Panc1 (cell line): ENCODE measurements at regions not wholly inside any gene's neighbourhood (a gene's known extent, or its start where the extent isn't known, plus 50 kb on each side); places are given as distances from the start of the nearest gene placed in this dataset.
"Not testable (repeated sequence)": the region's sequence is repeated elsewhere in the genome, so short reads cannot be mapped to it uniquely, and the experiment has no call there.

Experiments
- ATAC-seq: fragments of 200-7000 bp; cut with Tn5 transposase; 2 replicates; pipeline ENCODE4 v1.9.1; 2020; ENCODE audit warnings: mild to moderate bottlenecking, moderate library complexity
- BruUV-seq: library from RNA; stranded (reverse); fragments of 400-500 nt; replicated peaks from 2 replicates; lab custom pipeline; 2021; lab: Mats Ljungman, UMichigan
- CTCF ChIA-PET: fragments of 300-600 bp; sonication (Branson Sonifier 250); formaldehyde crosslinking; loops from one replicate; lab custom pipeline; 2022; ENCODE audit warnings: antibody characterized with exemption; lab: Charles Lee
- POLR2A ChIA-PET: fragments of 300-600 bp; sonication (Branson Sonifier 250); formaldehyde crosslinking; loops from one replicate; lab custom pipeline; 2022; ENCODE audit warnings: antibody characterized with exemption; lab: Charles Lee
- DNase-seq: peaks from one replicate; pipeline ENCODE4 v3.0.0-alpha.2; 2010; ENCODE audit warnings: low read depth, low spot score
- H3K27ac ChIP-seq: 2 replicates; pipeline ENCODE4 v1.5.1; 2011; ENCODE audit warnings: mild to moderate bottlenecking, low read length, inconsistent platforms
- H3K27me3 ChIP-seq: fragments of 200-500 bp; sonication (Bioruptor generic); 2 replicates; pipeline ENCODE4 v1.6.0; 2014; ENCODE audit warnings: low read length, inconsistent platforms; ENCODE audit not compliant: control insufficient read depth, insufficient read depth
- H3K36me3 ChIP-seq: fragments of 200-500 bp; sonication (Bioruptor generic); 2 replicates; pipeline ENCODE4 v1.5.1; 2014; ENCODE audit warnings: inconsistent platforms, mild to moderate bottlenecking, low read length, moderate library complexity; ENCODE audit not compliant: control insufficient read depth, insufficient read depth
- H3K4me1 ChIP-seq: 2 replicates; pipeline ENCODE4 v1.5.1; 2011; ENCODE audit warnings: inconsistent platforms, mild to moderate bottlenecking, low read length, moderate library complexity; ENCODE audit not compliant: control insufficient read depth, insufficient read depth
- H3K4me3 ChIP-seq, 2 experiments: 2 replicates each; pipeline ENCODE4 v1.5.1; 2011 to 2012; ENCODE audit warnings: low read depth in 2 of 2, low read length in 2 of 2, mild to moderate bottlenecking in 2 of 2, inconsistent platforms in 1 of 2, moderate library complexity in 1 of 2
- H3K9me3 ChIP-seq: fragments of 200-500 bp; sonication (Bioruptor generic); 2 replicates; pipeline ENCODE4 v1.5.1; 2014; ENCODE audit warnings: low read depth, mild to moderate bottlenecking, inconsistent platforms, low read length, moderate library complexity; ENCODE audit not compliant: control insufficient read depth, insufficient read depth
- CTCF ChIP-seq: fragments of 450-650 bp; IDR thresholded peaks from 2 replicates; pipeline ENCODE4 v1.5.1; 2017; ENCODE audit warnings: mild to moderate bottlenecking
- POLR2AphosphoS5 ChIP-seq: IDR thresholded peaks from 2 replicates; pipeline ENCODE4 v1.6.1; 2012; ENCODE audit warnings: mild to moderate bottlenecking, low read depth, low read length, moderate library complexity
- REST ChIP-seq, 2 experiments: IDR thresholded peaks; 2 replicates each; pipeline ENCODE4 v1.6.1; 2011 to 2012; ENCODE audit warnings: low read depth in 2 of 2, control low read depth in 1 of 2, low read length in 1 of 2, mild to moderate bottlenecking in 1 of 2, moderate library complexity in 1 of 2; ENCODE audit not compliant: insufficient read depth in 1 of 2
- SIN3A ChIP-seq: IDR thresholded peaks from 2 replicates; pipeline ENCODE4 v1.6.1; 2012; ENCODE audit warnings: low read depth, mild to moderate bottlenecking, low read length, moderate library complexity, borderline replicate concordance; ENCODE audit not compliant: insufficient read depth
- TCF7L2 ChIP-seq: IDR thresholded peaks from 2 replicates; pipeline ENCODE4 v1.6.1; 2011; ENCODE audit warnings: mild to moderate bottlenecking, low read depth, low read length, inconsistent platforms
- in situ Hi-C: cut with HindIII; loops from 2 replicates; pipeline ENCODE4 v1.10.0; 2016; ENCODE audit warnings: low sequenced_read_pairs, low pct_unique_long_range_greater_than_20kb
- intact Hi-C: fragments of 100-400 bp; cut with micrococcal nuclease; formaldehyde crosslinking; loops from one replicate; pipeline ENCODE4 v1.10.0; 2022; ENCODE audit not compliant: unreplicated experiment

- POLR2A ChIA-PET, result no interaction called here
- TF ChIP-seq REST (IDR thresholded peaks at IDR 0.05; ENCODE audit: insufficient read depth in 1 of 2, low read depth in 2 of 2, low read length in 1 of 2) (no peak), POLR2AphosphoS5 (no peak)
- Histone ChIP-seq H3K4me1 (no peaks in the 10 kb centered on the region), H3K9me3 (no peaks in the 10 kb centered on the region), H3K27me3 (no peaks in the 10 kb centered on the region), H3K36me3 (no peaks in the 10 kb centered on the region), H3K4me3 (no peak overlapping the region), H3K27ac (no peak overlapping the region)
- in situ Hi-C loops (no loop called here), intact Hi-C loops (no loop called here)
- no TSS peak for BruUV-seq
- ATAC-seq, result no peak
- DNase-seq, result no peak
- CTCF ChIA-PET, result no interaction called here
Measured at GRCh38 chr7:69430384-69431021, 167.8 kb upstream of the AUTS2 start.

GRCh38 chr7:69431626-69432025 is 166.6 kb upstream of the AUTS2 start:
- Histone ChIP-seq H3K27me3 (no peaks in the 10 kb centered on the region), H3K27ac (no peak overlapping the region), H3K4me1 (no peaks in the 10 kb centered on the region), H3K9me3 (no peaks in the 10 kb centered on the region), H3K36me3 (no peaks in the 10 kb centered on the region), H3K4me3 (no peak overlapping the region)
- in situ Hi-C loops (no loop called here), intact Hi-C loops (no loop called here)
- POLR2A ChIA-PET, result no interaction called here
- BruUV-seq, result no TSS peak
- ATAC-seq, result no peak
- TF ChIP-seq REST (IDR thresholded peaks at IDR 0.05; ENCODE audit: insufficient read depth in 1 of 2, low read depth in 2 of 2, low read length in 1 of 2), result no peak
- TF ChIP-seq POLR2AphosphoS5, result no peak
- TF ChIP-seq SIN3A, result no peak
- TF ChIP-seq TCF7L2, result no peak
- TF ChIP-seq CTCF, result no peak
- CTCF ChIA-PET, result no interaction called here
- no peak for DNase-seq

- DNase-seq, in situ Hi-C loops, H3K36me3 ChIP-seq, H3K27me3 ChIP-seq, intact Hi-C loops, CTCF ChIA-PET, POLR2A ChIA-PET, H3K9me3 ChIP-seq, BruUV-seq, ATAC-seq, H3K27ac ChIP-seq, H3K4me1 ChIP-seq, H3K4me3 ChIP-seq: not testable (repeated sequence)
Measured at GRCh38 chr7:69432276-69432675, 166.0 kb upstream of the AUTS2 start.
